Parathyroid adenoma (tissue), 2 donors: ENCODE measurements at regions not wholly inside any gene's neighbourhood (a gene's known extent, or its start where the extent isn't known, plus 50 kb on each side); places are given as distances from the start of the nearest gene placed in this dataset.

Experiments
- H2AFZ ChIP-seq: fragments of 300-600 bp; sonication (generic); one replicate; pipeline ENCODE4 v1.7.0; 2017; ENCODE audit warnings: antibody characterized with exemption, mild to moderate bottlenecking
- H3K27ac ChIP-seq: fragments of 300-600 bp; sonication (generic); one replicate; pipeline ENCODE4 v1.7.0; 2017
- H3K27me3 ChIP-seq: fragments of 300-600 bp; sonication (generic); one replicate; pipeline ENCODE4 v1.7.0; 2017; ENCODE audit warnings: low read length; ENCODE audit not compliant: control insufficient read depth, insufficient read depth
- H3K36me3 ChIP-seq: fragments of 300-600 bp; sonication (generic); one replicate; pipeline ENCODE4 v1.7.0; 2017; ENCODE audit warnings: low read length; ENCODE audit not compliant: control insufficient read depth, insufficient read depth
- H3K4me1 ChIP-seq: fragments of 300-600 bp; sonication (generic); one replicate; pipeline ENCODE4 v1.7.0; 2017; ENCODE audit warnings: control low read depth
- H3K4me2 ChIP-seq: fragments of 300-600 bp; sonication (generic); one replicate; pipeline ENCODE4 v1.7.0; 2017; ENCODE audit warnings: low read length
- H3K4me3 ChIP-seq: fragments of 300-600 bp; sonication (generic); one replicate; pipeline ENCODE4 v1.7.0; 2017; ENCODE audit warnings: low read depth, low read length
- H3K79me2 ChIP-seq: fragments of 300-600 bp; sonication (generic); one replicate; pipeline ENCODE4 v1.7.0; 2017; ENCODE audit warnings: control low read depth
- H3K9ac ChIP-seq: fragments of 300-600 bp; sonication (generic); one replicate; pipeline ENCODE4 v1.7.0; 2017; ENCODE audit warnings: mild to moderate bottlenecking
- H3K9me3 ChIP-seq: fragments of 300-600 bp; sonication (generic); one replicate; pipeline ENCODE4 v1.7.0; 2017; ENCODE audit warnings: low read length; ENCODE audit not compliant: control insufficient read depth
- CTCF ChIP-seq: fragments of 300-600 bp; sonication (generic); IDR thresholded peaks from one replicate; pipeline ENCODE4 v1.7.0; 2017; ENCODE audit warnings: antibody characterized with exemption, mild to moderate bottlenecking
- donor health status: primary hyperparathyroidism.

GRCh38 chr17:77695386-77695785, 263.1 kb upstream of the TNRC6C start:
- Histone ChIP-seq H3K4me3 (no peak overlapping the region), H3K4me1 (no peaks in the 10 kb centered on the region), H3K36me3 (no peaks in the 10 kb centered on the region), H3K79me2 (no peaks in the 10 kb centered on the region), H3K27ac (no peak overlapping the region), H3K4me2 (no peak overlapping the region), H3K9me3 (no peaks in the 10 kb centered on the region), H3K9ac (no peak overlapping the region), H2AFZ (no peak overlapping the region), H3K27me3 (no peaks in the 10 kb centered on the region)
- no peak for TF ChIP-seq CTCF

- H3K9me3 ChIP-seq = no peaks in the 10 kb centered on the region
- H3K4me2 ChIP-seq = no peak overlapping the region
- H3K27me3 ChIP-seq = no peaks in the 10 kb centered on the region
- H3K4me3 ChIP-seq = no peak overlapping the region
- TF ChIP-seq CTCF = no peak
- no peaks in the 10 kb centered on the region for H3K79me2 ChIP-seq
- no peak overlapping the region for H3K27ac ChIP-seq
- no peak overlapping the region for H2AFZ ChIP-seq
- H3K36me3 ChIP-seq = no peaks in the 10 kb centered on the region
- no peaks in the 10 kb centered on the region for H3K4me1 ChIP-seq
- no peak overlapping the region for H3K9ac ChIP-seq
Measured at GRCh38 chr17:77696151-77696720, 262.3 kb upstream of the TNRC6C start.

GRCh38 chr17:77696721-77697460, 261.6 kb upstream of the TNRC6C start:
- Histone ChIP-seq H3K4me2 (no peak overlapping the region), H3K9me3 (no peaks in the 10 kb centered on the region), H2AFZ (peak overlapping the region; percentile 3), H3K27ac (no peak overlapping the region), H3K27me3 (no peaks in the 10 kb centered on the region), H3K4me1 (no peaks in the 10 kb centered on the region), H3K36me3 (no peaks in the 10 kb centered on the region), H3K4me3 (no peak overlapping the region), H3K79me2 (no peaks in the 10 kb centered on the region), H3K9ac (no peak overlapping the region)
- no peak for TF ChIP-seq CTCF

- H3K9ac ChIP-seq = no peak overlapping the region
- H2AFZ ChIP-seq = no peak overlapping the region
- no peak overlapping the region for H3K4me2 ChIP-seq
- H3K4me3 ChIP-seq = no peak overlapping the region
- no peak for TF ChIP-seq CTCF
- no peak overlapping the region for H3K27ac ChIP-seq
- H3K27me3 ChIP-seq = no peaks in the 10 kb centered on the region
- H3K4me1 ChIP-seq = no peaks in the 10 kb centered on the region
- no peaks in the 10 kb centered on the region for H3K36me3 ChIP-seq
- H3K9me3 ChIP-seq = no peaks in the 10 kb centered on the region
- no peaks in the 10 kb centered on the region for H3K79me2 ChIP-seq
Measured at GRCh38 chr17:77697480-77698400, 260.8 kb upstream of the TNRC6C start.
